Muscle of arm (tissue), 1 donor: ENCODE measurements at regions not wholly inside any gene's neighbourhood (a gene's known extent, or its start where the extent isn't known, plus 50 kb on each side); places are given as distances from the start of the nearest gene placed in this dataset.
"Not testable (repeated sequence)": the region's sequence is repeated elsewhere in the genome, so short reads cannot be mapped to it uniquely, and the experiment has no call there.

Source experiments
- DNase-seq: peaks from one replicate; pipeline ENCODE4 v3.0.0-alpha.2; 2013

DNA sequence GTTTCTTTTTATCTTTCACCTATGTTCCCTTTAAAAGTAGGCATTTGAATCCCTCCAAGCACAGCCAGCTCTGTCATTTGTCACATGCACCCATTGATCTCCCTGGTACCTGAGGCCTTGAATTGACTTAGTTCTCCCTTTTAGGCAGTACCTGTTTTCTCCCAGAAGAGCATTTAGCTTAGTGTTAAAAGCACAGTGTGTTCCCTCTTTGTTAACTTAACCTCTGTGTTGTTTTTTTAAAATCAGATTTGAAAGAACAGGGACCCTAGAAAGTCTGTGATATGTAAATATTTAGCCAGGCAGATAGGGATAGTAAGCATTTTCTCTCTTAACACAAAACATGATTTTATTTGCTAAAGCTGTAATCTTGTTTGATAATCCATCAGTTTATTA, 113.8 kb upstream of the SPATA31D4 start:
- DNase-seq = no peak

DNA sequence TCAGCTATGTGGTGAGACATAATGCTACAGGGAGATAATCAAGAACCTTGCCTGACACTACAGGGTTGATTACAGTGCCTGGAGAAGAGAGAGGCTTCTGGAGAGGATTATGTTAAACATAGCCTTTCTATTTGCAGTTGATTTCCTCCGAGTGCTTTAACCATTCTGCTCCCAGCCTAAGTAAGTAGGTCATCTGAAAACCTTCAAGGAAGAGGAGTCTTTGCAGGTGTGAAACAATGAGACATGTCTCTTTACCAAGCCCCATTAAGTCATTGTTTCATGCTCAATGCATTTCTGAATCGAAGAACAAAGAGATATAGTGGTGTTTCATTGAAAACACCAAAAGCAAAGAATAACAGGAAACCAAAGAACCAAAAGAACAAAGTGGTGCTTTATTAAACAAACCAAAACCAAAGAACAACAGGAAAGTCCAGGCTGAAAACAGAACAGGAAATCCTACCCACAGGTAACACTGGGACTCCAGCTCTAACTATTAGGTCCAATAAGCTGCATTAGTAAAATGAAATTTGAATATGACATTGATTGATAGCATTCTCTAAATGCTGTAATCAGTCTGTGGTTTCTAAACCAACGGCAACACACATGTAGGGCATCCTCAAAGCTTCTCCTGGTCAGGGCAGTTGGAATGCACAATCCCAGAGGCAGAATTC, 113.3 kb upstream of the SPATA31D4 start:
- no peak for DNase-seq

DNA sequence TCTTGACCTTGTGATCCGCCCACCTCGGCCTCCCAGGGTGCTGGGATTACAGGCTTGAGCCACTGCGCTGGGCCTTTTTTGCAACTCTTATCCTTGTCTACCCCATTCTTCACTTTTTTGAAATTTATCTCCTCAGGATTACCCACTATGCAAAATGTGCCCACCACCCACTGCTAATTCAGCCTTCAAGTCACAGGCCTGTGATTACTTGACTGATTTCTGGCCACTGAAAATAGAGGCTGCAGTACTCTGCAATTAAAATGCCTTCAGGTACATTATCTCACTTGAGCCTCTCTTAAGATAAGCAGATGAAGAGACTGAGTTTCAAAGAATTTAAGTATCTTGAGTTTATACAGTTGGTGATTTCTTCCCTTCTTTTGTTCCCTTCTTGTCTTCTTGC, 112.4 kb upstream of the SPATA31D4 start:
- no peak for DNase-seq

DNA sequence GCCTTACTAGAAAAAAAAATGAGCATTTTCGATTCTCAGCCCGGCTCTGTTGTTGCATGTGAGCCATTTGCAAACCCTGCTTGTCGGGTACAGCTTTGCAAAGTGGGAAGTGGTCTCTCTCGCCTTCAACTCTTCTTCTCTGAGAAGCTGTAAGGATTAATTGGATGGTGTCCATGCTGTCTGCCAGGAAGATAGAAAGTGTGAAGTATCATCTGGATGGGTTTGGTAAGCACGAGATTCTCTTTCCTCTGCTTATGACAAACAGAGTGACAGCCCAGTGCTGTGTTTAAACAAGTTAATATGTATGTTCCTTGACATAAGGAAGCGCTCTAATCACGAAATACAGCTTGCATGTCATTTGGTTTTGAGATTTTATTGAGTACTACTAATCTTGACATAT, 109.1 kb upstream of the SPATA31D4 start:
- DNase-seq = no peak

DNA sequence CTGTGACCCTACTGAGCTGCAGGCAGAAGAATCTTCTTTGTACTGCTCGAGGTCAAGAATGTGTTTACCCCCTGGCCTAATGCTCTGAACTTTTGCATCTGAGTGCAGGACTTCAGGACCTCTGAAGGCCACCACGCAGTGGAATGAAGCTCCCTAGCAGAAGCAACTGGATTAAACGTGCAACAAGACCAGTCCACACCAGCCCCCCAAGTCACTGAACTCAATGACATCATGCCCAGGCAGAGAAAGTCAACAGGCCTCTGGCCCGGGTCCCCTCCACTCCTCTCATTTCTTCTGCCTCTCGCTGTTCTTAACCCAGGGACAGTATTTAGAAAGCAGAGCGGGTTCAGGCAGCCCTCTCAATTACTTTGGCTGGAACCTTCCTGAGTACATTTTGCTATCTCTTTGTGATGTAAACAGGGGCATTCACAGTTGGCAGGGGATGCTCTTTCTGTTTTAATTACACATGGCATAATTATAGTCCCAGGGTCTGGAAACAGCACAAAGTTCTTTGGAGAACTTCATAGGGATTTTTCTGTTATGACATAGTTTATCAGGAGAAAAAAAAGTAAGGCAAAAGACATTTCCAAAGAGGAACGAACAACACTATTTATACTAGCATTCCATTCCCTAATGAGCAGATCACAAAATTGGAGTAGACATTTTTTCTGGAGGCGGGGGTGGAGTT, 108.2 kb upstream of the SPATA31D4 start:
- DNase-seq = no peak

DNA sequence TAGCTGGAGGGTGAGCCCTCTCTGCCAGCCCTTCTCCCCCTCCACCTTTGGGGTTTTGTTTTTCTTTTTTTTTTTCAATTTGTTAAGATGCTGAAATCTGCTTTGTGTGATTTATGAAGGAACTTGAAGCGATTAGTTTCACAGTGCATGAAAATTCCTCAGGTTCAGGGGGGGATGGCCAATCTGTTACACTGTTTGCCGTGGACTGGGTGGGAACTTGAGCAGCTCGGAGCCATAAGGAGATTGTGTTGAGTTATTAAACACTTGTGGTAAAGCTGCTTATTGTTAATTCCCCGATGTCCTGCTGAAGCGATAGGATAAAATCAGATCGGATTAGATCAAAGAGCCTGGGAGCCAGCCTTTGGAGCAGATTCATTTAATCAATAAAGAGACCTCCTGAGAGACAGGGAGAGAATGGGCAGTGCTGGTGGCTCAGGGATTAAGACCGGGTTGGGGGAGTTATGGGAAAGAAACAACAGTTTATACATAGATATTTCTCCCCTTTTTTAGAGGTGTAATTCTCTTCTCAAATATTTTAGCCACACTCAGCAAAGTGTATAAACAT, 105.8 kb upstream of the SPATA31D4 start:
- DNase-seq = no peak

DNA sequence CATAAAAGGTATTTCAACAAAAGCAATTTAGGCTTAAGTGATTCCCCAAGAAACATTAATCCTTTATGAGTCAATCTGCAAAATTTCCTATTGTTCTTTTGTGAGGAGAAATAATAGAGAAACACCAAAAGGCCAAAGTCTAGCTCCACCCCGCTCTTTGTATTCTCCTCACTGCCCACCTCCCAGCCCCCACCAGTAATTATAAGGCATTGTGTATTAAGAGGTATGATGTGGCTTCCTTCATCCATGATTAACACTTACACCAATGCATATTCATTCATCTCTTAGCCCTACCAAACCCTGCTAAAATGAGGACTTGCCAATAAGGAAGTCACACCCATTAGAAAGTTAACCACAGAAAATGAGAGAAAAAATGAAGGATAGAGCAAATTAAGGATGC, 105.3 kb upstream of the SPATA31D4 start:
- no peak for DNase-seq

DNA sequence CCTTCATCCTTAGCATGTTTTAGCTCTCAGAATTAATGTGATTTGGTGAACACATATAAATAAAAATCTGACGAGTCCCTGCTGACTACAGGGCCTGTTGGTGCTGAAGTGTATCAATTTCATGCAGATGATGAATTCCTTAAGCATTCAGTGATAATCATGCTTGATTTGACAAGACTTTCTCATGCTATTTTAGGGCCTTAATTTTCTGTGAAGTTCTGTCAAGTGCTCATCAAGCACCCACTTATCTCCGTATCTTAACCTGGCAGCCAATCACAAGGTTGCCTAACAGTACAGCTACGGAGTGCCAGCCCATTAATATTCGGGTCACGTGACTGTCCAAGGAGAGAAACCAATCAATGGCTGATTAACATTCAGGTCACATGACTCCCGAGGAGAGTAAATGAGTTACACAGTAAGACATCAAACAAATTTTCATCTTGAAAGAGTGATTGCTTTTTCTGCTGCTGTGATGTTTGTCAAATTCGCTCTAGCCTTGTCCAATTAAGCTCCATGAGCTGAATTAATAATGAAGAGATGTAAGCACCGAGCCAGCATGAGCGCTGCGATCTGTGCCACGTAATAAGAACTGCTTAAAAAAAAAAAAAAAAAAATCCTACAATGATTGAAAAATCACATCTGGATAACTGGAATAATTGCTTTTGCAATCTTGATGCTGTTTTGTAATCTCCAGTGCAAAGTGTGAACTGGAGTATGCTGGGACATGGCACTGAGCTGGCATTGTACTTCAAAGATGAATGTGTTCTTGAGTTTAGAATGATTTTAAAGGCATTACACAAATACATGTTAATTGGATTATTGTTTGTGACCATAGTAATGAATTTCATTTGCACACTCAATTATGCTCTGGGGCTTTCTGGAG, 104.3 kb upstream of the SPATA31D4 start:
- no peak for DNase-seq

DNA sequence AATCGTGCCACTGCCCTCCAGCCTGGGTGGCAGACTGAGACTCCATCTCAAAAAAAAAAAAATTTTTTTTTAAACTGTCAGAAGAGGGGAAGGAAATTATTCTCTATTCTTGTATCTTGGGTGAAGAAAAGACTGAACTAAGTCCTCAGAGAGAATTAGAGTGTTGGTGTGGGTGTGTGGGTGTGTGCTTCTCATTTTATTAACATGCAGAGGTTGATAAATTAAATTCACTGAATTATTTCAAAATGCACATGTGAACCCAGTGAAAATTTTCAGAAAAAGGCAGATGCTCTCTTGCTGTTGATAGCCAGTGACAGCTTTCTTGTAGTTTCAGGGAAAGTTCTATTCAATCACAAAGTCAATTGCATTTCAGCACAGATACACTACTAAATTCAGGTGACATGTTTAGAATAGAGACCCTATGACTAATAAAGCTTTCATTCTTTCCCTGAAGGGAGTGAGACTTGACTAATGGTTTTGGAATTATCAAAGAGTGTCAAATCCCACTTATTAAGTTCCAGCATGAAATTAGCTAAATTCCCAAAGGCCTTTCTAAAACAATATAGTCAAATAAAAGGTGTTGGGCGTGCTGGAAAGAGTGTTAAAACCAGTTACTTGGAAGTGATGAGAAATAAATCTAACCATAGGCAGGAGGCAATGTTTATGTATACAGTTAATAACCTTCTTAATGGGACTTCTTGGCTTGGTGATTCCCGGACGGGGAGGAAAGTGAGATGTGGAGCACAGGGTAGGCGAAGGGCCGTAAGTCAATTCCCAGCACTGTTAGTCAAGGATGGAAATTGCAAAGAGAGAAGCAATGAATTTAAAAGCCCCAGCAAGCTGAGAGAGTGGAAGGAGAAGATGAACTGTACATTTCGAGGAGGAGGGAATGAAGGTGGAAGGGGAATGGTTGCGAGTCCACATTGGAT, 103.2 kb upstream of the SPATA31D4 start:
- DNase-seq = no peak

DNA sequence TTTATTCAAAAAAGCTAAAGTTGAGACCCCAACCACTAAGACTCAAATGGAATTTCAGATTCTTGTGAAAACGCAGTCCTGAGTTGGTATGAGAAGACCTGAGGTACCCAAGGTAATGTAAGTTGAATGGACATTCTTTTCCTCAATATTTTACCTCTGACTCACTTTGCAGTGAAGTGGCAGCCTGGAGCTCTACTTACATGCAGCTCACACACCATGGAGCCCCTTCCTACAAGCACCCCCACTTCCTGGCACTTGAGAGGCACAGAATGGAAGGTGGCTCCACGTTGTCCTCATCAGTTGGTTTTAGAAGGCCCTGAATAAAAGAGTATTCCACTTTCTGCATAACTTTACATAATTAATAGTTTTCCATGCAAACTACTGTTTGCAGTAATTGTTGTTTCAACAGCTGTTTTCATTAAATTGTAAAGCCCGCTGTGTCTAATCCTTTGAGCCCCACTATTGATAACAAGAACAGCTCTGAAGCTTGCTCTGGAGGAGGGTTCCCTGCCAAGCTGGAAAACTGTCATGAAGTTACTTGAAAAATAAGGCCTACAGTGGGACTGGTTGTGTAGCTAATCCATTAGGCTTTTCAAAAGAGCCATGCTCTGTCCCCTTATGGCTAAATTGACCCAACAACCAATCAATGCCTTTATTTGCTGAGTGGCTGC, 102.2 kb upstream of the SPATA31D4 start:
- no peak for DNase-seq

DNA sequence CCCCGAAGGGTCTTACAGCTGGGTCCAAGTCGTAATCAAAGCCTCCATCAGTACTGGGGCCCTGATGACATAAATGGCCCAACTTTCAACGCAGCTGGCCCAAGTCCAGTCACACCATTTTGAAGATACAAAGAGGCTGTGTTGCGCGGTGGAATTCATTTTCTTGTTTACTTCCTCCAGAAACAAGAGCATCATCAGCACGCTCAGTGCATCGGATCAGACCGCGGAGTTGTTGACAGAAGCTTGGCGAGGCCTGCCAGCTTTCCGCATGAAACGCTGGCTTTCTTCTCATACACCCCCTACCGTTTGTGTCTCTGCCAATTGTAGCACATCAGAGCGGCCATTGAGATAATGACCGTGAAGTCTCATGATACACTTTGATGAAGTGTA, 101.7 kb upstream of the SPATA31D4 start:
- peak; percentile 89 for DNase-seq

DNA sequence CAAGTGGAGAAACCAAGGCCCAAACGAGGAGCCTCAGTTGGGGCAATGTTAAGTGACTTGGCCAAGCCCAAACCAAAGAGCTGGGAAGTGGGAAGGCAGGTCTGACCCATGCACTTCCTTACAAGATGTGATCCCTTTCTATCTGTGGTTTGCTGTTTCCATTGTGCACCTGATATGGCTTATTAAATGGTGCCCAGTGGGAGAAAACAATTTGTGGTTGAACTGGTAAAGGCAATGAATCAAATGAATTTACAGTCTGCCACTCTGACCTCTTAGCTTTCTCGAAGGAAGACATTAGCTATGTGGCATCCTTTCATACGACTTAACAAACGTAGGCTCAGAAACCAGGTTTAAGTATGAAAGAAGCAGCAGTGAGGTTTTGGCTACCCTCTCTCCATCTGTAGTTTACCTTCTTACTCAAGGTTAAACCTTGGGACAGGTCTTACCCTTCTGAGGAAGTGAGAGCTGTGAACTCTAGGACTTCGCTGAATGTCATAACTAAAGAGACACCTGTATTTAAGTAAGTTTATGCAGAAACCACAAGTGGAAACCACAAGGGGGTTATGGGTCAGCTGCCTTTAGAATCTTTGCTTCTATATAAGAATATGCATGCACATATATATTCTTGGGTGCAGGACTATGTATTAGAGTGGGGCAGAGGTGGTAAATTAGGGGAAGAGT, 100.5 kb upstream of the SPATA31D4 start:
- no peak for DNase-seq

DNA sequence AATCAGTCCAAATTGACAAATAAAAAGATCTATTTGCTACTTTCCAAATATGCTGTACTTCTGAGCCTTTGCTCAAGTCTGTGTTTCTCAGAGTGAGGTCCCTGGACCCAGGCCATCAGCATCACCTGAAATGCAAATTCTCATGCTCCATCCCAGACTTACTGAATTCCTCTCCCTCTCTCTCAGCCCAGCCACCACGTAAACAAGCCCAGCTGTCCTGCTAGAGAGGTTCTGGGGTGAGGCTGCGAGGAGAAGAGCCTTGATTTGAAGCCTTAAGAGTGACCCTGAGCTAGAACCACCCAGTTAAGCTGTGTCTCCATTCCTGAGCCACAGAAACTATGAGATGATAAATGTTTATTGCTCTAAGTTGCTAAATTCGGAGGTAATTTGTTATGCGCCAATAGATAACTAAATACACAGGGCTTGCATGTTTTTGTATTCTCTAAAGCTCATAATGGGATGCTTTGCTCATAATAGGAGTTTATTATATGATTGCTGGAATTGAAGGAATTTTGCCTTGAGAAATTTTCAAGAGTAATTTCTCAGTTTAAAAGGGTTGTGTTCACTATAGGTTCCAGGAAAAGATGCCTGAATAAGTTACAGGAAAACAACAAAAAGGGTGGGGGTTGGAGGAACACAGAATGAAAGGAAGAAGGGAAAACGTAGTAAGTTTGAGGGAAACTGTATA, 98.9 kb upstream of the SPATA31D4 start:
- no peak for DNase-seq

DNA sequence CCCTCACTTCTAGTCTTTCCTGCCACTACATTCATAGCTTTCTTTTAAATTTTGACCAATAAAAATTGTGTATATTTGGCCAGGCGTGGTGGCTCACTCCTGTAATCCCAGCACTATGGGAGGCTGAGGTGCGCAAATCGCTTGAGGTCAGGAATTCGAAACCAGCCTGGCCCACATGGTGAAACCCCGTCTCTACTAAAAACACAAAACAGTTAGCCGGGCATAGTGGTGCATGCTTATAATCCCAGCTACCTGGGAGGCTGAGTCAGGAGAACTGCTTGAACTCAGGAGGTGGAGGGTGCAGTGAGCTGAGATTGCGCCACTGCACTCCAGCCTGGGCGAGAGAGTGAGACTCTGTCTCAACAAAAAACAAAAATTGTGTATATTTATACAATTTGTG, 97.8 kb upstream of the SPATA31D4 start:
- not testable (repeated sequence) for DNase-seq

DNA sequence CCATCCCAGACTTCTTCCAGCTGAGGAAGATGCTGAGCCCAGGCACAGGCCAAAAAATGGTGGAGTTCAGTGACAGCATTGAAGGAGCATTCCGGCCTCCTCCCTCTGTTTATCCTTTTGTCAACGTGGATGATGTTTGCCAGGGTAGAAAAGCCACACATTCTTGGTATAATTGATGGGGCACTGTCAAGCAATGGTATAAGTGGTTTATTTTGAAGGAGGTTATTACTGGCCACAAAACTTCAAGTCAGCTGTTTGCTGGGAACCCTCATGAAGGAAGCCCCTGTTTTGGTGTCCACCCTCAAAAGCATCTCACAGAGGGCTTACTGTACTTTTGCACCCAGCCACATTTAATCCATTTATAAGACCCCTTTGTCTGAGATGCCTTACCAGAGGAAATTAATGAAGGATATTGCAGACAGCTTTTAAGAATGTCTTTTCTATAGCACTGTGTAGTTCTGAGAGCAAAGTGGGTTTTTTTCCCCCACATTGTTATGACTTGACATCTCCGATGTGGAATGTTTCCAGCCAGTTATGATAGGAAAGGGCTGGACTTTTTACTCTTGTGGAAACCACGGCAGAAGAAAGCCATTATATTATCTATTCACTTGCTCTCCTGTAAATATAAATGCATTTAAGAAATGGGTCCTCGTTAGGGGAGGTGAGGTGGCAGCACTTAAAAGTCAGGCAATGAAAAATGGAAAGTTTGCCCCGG, 95.5 kb upstream of the SPATA31D4 start:
- DNase-seq = no peak

DNA sequence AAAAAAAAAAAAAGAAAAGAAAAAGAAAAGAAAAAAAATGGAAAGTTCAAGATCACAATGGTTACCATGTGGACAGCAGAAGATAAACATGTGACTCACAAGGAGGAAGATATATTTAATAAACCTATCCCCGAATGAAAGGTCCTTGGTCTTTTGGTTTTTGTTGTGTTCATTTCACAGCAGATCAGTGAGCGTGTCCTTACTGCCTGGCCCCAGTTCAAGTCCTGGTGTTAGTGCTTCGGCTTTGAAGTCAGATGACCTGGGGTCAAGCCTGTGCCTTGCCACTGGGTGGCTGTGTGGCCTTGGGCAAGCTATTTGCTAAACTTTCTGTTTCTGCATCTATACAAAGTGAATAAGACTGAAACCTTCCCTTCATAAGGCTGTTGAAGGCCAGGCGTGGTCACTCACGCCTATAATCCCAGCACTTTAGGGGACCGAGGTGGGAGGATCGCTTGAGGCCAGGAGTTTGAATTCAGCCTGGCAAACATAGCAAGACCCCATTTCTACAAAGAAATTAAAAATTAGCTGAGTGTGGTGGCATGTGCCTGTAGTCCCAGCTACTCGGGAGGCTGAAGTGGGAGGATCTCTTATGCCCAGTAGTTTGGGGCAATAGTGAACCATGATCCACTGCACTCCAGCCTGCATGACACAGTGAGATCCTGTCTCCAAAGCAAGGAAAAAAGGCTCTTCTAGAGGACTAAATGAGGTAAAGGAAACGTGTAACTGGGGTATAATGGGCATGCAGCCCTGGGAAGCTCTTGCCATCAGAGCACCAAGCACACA, 94.5 kb upstream of the SPATA31D4 start:
- DNase-seq = no peak

DNA sequence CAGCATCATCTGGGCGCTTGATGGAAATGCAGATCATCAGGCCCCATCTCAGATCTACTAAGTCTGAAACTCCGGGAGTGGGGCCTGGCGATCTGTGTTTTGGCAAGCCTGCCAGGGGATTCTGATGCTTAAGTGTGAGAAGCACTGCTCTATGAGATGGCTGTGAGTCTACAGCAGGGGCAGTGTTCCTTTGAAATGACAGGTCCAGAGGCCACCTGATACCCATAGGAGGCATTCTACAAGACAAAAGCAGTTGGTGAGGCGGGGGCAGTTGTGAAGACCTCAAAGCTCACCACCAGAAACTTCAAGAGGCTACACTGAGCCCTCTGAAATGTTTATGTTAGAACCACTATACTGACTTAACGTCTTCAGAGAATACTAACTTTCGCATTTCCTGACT, 86.9 kb upstream of the SPATA31D4 start:
- DNase-seq = no peak

DNA sequence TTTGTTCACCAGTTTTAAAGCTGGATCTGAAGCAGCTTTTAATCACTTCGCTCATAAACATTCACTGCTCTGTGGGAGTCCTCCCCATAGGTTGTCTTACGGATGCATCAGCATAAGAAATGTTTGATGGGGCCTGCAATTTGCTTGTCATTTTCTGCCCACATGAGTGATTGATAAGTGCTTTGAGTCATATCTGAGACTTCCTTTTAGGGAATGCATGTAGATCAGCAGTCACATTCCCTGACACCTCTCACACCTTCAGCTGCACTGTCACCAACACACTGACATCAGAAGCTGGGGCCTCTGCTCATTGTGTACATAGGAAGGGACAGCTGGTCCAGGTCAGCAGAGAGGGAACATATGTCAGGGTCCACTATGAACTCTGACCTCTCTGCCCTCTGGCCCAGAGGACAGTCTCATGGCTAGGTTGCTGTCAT, 84.1 kb upstream of the SPATA31D4 start:
- DNase-seq = no peak
